Endodermal cell (in vitro differentiated cells): ENCODE measurements at regions not wholly inside any gene's neighbourhood (a gene's known extent, or its start where the extent isn't known, plus 50 kb on each side); places are given as distances from the start of the nearest gene placed in this dataset.

Source experiments
- DNase-seq: peaks from one replicate; pipeline ENCODE4 v3.0.0-alpha.2; 2017
- H3K27ac ChIP-seq: 2 replicates; pipeline ENCODE4 v1.5.1; 2013; ENCODE audit warnings: mild to moderate bottlenecking, low read depth, low read length, moderate library complexity
- H3K27me3 ChIP-seq: 2 replicates; pipeline ENCODE4 v1.6.1; 2013; ENCODE audit warnings: mild to moderate bottlenecking, low read length, moderate library complexity; ENCODE audit not compliant: insufficient read depth, control insufficient read depth, poor library complexity, severe bottlenecking
- H3K36me3 ChIP-seq: 2 replicates; pipeline ENCODE4 v1.7.0; 2013; ENCODE audit warnings: mild to moderate bottlenecking, low read length, moderate library complexity; ENCODE audit not compliant: control insufficient read depth, insufficient read depth
- H3K4me1 ChIP-seq: one replicate; pipeline ENCODE4 v1.7.0; 2013; ENCODE audit warnings: low read length; ENCODE audit not compliant: control insufficient read depth, insufficient read depth
- H3K4me3 ChIP-seq: 2 replicates; pipeline ENCODE4 v1.5.1; 2013; ENCODE audit warnings: mild to moderate bottlenecking, low read length, moderate library complexity
- H3K9ac ChIP-seq: 2 replicates; pipeline ENCODE4 v1.6.1; 2013; ENCODE audit warnings: mild to moderate bottlenecking, low read length, moderate library complexity; ENCODE audit not compliant: poor library complexity, severe bottlenecking; ENCODE audit errors: extremely low read depth
- H3K9me3 ChIP-seq: 2 replicates; pipeline ENCODE4 v1.6.1; 2013; ENCODE audit warnings: mild to moderate bottlenecking, low read length, moderate library complexity; ENCODE audit not compliant: control insufficient read depth
- H3K27ac Mint-ChIP-seq: 2 replicates; pipeline ENCODE4 v1.8.0; 2020; ENCODE audit warnings: mixed read lengths
- H3K27me3 Mint-ChIP-seq: 2 replicates; pipeline ENCODE4 v1.8.0; 2021; ENCODE audit warnings: mild to moderate bottlenecking, mixed read lengths; ENCODE audit not compliant: insufficient read depth
- H3K36me3 Mint-ChIP-seq: 2 replicates; pipeline ENCODE4 v1.8.0; 2020; ENCODE audit warnings: low read depth, mixed read lengths
- H3K4me1 Mint-ChIP-seq: 2 replicates; pipeline ENCODE4 v1.8.0; 2020; ENCODE audit warnings: mixed read lengths
- H3K4me3 Mint-ChIP-seq: 2 replicates; pipeline ENCODE4 v1.8.0; 2020; ENCODE audit warnings: mild to moderate bottlenecking, moderate library complexity, mixed read lengths
- H3K9me3 Mint-ChIP-seq: 2 replicates; pipeline ENCODE4 v1.8.0; 2020; ENCODE audit warnings: mild to moderate bottlenecking, mixed read lengths
- WGBS, 2 experiments: methylation state at CpG; one replicate each; pipeline versions ENCODE4 v1.1.5 to v1.1.7; 2013; ENCODE audit warnings: missing lambda C conversion rate in 2 of 2, mixed read lengths in 1 of 2; ENCODE audit not compliant: insufficient coverage in 1 of 2, insufficient read length in 1 of 2; 5-methylcytosine and 5-hydroxymethylcytosine counted together
- TF ChIP-seq, protein P1 (sequence below): fragments of 200-600 bp; sonication (generic); conservative IDR thresholded peaks from 2 replicates; pipeline ENCODE4 v1.5.0; 2021; ENCODE audit warnings: antibody characterized with exemption, mild to moderate bottlenecking

DNA sequence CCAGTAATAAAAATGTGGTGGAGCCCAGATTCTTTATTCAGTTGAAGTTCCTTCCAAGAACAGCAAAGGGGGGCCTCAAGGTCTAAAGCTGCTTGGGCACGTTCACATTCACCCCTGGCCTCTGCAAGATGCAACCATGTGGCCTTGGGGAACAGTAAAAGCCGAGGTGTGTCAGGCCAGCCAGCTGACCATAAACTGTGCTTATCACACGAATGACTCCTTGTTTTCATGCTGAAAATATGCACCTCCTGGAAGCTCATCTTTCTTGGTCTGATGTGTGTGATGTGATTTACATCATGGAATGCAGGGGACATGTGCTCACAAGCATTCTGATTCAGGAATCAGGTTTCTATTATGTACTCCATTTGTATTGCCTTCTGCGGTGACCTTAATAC is 211.6 kb upstream of the MARCKS start:
- H3K4me3 Mint-ChIP-seq = no peak overlapping the region

DNA sequence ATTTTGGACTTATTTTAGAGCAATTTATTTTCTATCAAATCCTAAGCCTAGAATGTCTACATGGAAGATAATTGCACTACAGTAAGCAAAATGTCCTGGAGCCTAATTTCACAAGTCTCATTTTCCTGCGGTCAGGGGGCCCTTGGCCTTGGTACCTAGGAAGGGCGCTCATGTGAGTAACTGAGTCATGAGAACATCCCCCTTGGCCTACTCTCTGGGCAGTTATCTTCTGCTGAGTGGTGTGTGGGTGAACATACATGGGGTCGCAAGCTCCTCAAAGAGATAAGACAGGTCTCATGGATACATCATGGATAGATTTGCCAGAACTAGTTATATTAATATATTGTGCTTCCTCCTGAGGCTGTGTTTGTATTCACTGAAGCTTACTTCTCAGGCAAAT is 211.2 kb upstream of the MARCKS start:
- Mint-ChIP-seq H3K4me3 (no peak overlapping the region), H3K27me3 (peaks cover 6% of the 10 kb centered on the region), H3K4me1 (peaks cover 17% of the 10 kb centered on the region), H3K27ac (no peak overlapping the region), H3K9me3 (no peaks in the 10 kb centered on the region), H3K36me3 (no peaks in the 10 kb centered on the region)
- TF ChIP-seq, protein P1, sequence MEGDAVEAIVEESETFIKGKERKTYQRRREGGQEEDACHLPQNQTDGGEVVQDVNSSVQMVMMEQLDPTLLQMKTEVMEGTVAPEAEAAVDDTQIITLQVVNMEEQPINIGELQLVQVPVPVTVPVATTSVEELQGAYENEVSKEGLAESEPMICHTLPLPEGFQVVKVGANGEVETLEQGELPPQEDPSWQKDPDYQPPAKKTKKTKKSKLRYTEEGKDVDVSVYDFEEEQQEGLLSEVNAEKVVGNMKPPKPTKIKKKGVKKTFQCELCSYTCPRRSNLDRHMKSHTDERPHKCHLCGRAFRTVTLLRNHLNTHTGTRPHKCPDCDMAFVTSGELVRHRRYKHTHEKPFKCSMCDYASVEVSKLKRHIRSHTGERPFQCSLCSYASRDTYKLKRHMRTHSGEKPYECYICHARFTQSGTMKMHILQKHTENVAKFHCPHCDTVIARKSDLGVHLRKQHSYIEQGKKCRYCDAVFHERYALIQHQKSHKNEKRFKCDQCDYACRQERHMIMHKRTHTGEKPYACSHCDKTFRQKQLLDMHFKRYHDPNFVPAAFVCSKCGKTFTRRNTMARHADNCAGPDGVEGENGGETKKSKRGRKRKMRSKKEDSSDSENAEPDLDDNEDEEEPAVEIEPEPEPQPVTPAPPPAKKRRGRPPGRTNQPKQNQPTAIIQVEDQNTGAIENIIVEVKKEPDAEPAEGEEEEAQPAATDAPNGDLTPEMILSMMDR = no peak
- no peak overlapping the region for H3K9ac ChIP-seq
- H3K4me3 ChIP-seq = no peak overlapping the region
- 98 to 100% methylated on average over 2 to 3 of the region's 3 CpGs for WGBS, 2 experiments
- H3K27me3 ChIP-seq = no peaks in the 10 kb centered on the region
- H3K36me3 ChIP-seq = no peaks in the 10 kb centered on the region
- DNase-seq = no peak
- no peaks in the 10 kb centered on the region for H3K4me1 ChIP-seq
- no peaks in the 10 kb centered on the region for H3K9me3 ChIP-seq
- H3K27ac ChIP-seq = no peak overlapping the region

More for the DNA sequence above, 211.6 kb upstream of the MARCKS start:
- Histone ChIP-seq H3K4me1 (no peaks in the 10 kb centered on the region), H3K27me3 (no peaks in the 10 kb centered on the region), H3K4me3 (no peak overlapping the region), H3K27ac (no peak overlapping the region), H3K9me3 (no peaks in the 10 kb centered on the region), H3K36me3 (no peaks in the 10 kb centered on the region), H3K9ac (no peak overlapping the region)
- DNase-seq = no peak
- no peaks in the 10 kb centered on the region for H3K36me3 Mint-ChIP-seq
- no peak overlapping the region for H3K27ac Mint-ChIP-seq
- WGBS, 2 experiments = 91 to 100% methylated on average over 1 to 4 of the region's 4 CpGs
- peaks cover 6% of the 10 kb centered on the region for H3K27me3 Mint-ChIP-seq
- TF ChIP-seq, protein P1 = no peak
- no peaks in the 10 kb centered on the region for H3K9me3 Mint-ChIP-seq
- H3K4me1 Mint-ChIP-seq = peaks cover 17% of the 10 kb centered on the region

DNA sequence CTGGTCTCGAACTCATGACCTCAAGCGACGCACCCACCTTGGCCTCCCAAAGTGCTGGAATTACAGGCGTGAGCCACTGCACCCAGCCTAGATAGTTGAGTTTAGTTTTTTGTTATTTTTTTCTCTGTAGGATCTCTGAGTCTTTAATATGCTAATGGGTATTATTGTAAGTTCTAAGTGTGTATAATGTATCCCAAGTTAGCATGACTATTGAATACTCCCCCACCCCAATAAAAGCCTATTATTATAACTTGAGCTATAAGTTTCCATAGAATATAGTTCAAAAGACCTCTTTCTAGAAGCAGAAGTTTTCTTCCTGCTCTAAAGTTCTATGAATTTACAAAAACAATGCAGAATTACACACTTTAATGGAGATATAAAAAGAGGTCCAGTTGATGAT is 210.4 kb upstream of the MARCKS start:
- 84 to 88% methylated on average over 4 of the region's 4 CpGs for WGBS, 2 experiments
- H3K4me1 ChIP-seq = no peaks in the 10 kb centered on the region
- Mint-ChIP-seq H3K4me3 (no peak overlapping the region), H3K4me1 (peaks cover 17% of the 10 kb centered on the region), H3K27ac (no peak overlapping the region), H3K36me3 (no peaks in the 10 kb centered on the region), H3K9me3 (no peaks in the 10 kb centered on the region), H3K27me3 (peaks cover 3% of the 10 kb centered on the region)
- no peak overlapping the region for H3K4me3 ChIP-seq
- TF ChIP-seq, protein P1 = no peak
- no peaks in the 10 kb centered on the region for H3K9me3 ChIP-seq
- DNase-seq = no peak
- no peak overlapping the region for H3K9ac ChIP-seq
- no peaks in the 10 kb centered on the region for H3K27me3 ChIP-seq
- H3K36me3 ChIP-seq = no peaks in the 10 kb centered on the region
- no peak overlapping the region for H3K27ac ChIP-seq
